Hepatocyte (in vitro differentiated cells): ENCODE measurements at regions not wholly inside any gene's neighbourhood (a gene's known extent, or its start where the extent isn't known, plus 50 kb on each side); places are given as distances from the start of the nearest gene placed in this dataset.

Experiments
- DNase-seq: peaks from one replicate; pipeline ENCODE4 v3.0.0-alpha.2; 2016; ENCODE audit warnings: low spot score
- H2AFZ ChIP-seq: fragments of 200-600 bp; sonication (generic); 2 replicates; pipeline ENCODE4 v1.6.0; 2016; ENCODE audit warnings: antibody characterized with exemption, mild to moderate bottlenecking
- H3K27ac ChIP-seq: fragments of 200-600 bp; sonication (generic); 2 replicates; pipeline ENCODE4 v1.5.1; 2016; ENCODE audit warnings: mild to moderate bottlenecking
- H3K27me3 ChIP-seq: fragments of 200-600 bp; sonication (generic); 2 replicates; pipeline ENCODE4 v1.6.1; 2016
- H3K36me3 ChIP-seq: fragments of 200-600 bp; sonication (generic); replicated peaks from 2 replicates; pipeline ENCODE4 v1.5.1; 2016; ENCODE audit warnings: low read depth; ENCODE audit not compliant: insufficient read depth
- H3K4me1 ChIP-seq: fragments of 200-600 bp; sonication (generic); 2 replicates; pipeline ENCODE4 v1.5.1; 2016; ENCODE audit warnings: mild to moderate bottlenecking, moderate library complexity; ENCODE audit not compliant: insufficient read depth
- H3K4me2 ChIP-seq: fragments of 200-600 bp; sonication (generic); 2 replicates; pipeline ENCODE4 v1.6.0; 2016
- H3K4me3 ChIP-seq: fragments of 200-600 bp; sonication (generic); 2 replicates; pipeline ENCODE4 v1.5.1; 2016; ENCODE audit warnings: mild to moderate bottlenecking
- H3K79me2 ChIP-seq: fragments of 200-600 bp; sonication (generic); 2 replicates; pipeline ENCODE4 v1.6.0; 2017; ENCODE audit warnings: mild to moderate bottlenecking
- H3K9me2 ChIP-seq: fragments of 200-600 bp; sonication (generic); replicated peaks from 2 replicates; pipeline ENCODE4 v1.6.0; 2017; ENCODE audit warnings: mild to moderate bottlenecking; ENCODE audit not compliant: insufficient read depth
- H3K9me3 ChIP-seq: fragments of 200-600 bp; sonication (generic); 2 replicates; pipeline ENCODE4 v1.5.1; 2016; ENCODE audit warnings: low read depth, mild to moderate bottlenecking
- H4K20me1 ChIP-seq: fragments of 200-600 bp; sonication (generic); 2 replicates; pipeline ENCODE4 v1.6.0; 2016; ENCODE audit warnings: mild to moderate bottlenecking; ENCODE audit not compliant: insufficient read depth, poor library complexity, severe bottlenecking
- CTCF ChIP-seq: fragments of 200-600 bp; sonication (generic); IDR thresholded peaks from 2 replicates; pipeline ENCODE4 v1.5.1; 2016; ENCODE audit warnings: antibody characterized with exemption, mild to moderate bottlenecking; ENCODE audit not compliant: poor library complexity
- EZH2 ChIP-seq: fragments of 200-600 bp; sonication (generic); IDR thresholded peaks from 2 replicates; pipeline ENCODE4 v1.6.1; 2016; ENCODE audit warnings: antibody characterized with exemption, mild to moderate bottlenecking, borderline replicate concordance
- EZH2phosphoT487 ChIP-seq: fragments of 200-600 bp; sonication (generic); IDR thresholded peaks from one replicate; pipeline ENCODE4 v1.6.1; 2018; ENCODE audit warnings: antibody characterized with exemption, mild to moderate bottlenecking, low read depth, moderate library complexity; ENCODE audit not compliant: unreplicated experiment, severe bottlenecking
- WGBS: methylation state at CpG from one replicate; pipeline ENCODE4 v1.1.6; 2016; ENCODE audit warnings: low lambda C conversion rate; ENCODE audit errors: missing lambda C conversion rate; 5-methylcytosine and 5-hydroxymethylcytosine counted together

GRCh38 chr3:181793006-181793405, 81.3 kb downstream of the SOX2 start:
- no peak overlapping the region for H3K27ac ChIP-seq
- no peak overlapping the region for H3K4me3 ChIP-seq
- H2AFZ ChIP-seq: no peak overlapping the region
- no peaks in the 10 kb centered on the region for H3K9me2 ChIP-seq
- no peaks in the 10 kb centered on the region for H3K9me3 ChIP-seq
- TF ChIP-seq EZH2phosphoT487 (no peak), EZH2 (no peak)
- H4K20me1 ChIP-seq: no peaks in the 10 kb centered on the region
- H3K36me3 ChIP-seq: no peaks in the 10 kb centered on the region
- H3K4me2 ChIP-seq: no peak overlapping the region
- no peak for DNase-seq
- no peaks in the 10 kb centered on the region for H3K27me3 ChIP-seq
- H3K79me2 ChIP-seq: no peaks in the 10 kb centered on the region
- no peaks in the 10 kb centered on the region for H3K4me1 ChIP-seq
- 73% methylated on average over 7 of the region's 7 CpGs for WGBS

- H3K4me2 ChIP-seq: no peak overlapping the region
- TF ChIP-seq EZH2 (no peak), EZH2phosphoT487 (no peak), CTCF (no peak)
- WGBS: 58% methylated on average over 4 of the region's 4 CpGs
These were observed 82.5 kb downstream of the SOX2 start for GRCh38 chr3:181794011-181794790.

GRCh38 chr3:181796641-181797040, 84.9 kb downstream of the SOX2 start:
- Histone ChIP-seq H3K4me2 (no peak overlapping the region), H4K20me1 (no peaks in the 10 kb centered on the region), H3K4me3 (no peak overlapping the region), H2AFZ (no peak overlapping the region), H3K4me1 (no peaks in the 10 kb centered on the region), H3K36me3 (no peaks in the 10 kb centered on the region), H3K27ac (no peak overlapping the region), H3K27me3 (no peaks in the 10 kb centered on the region), H3K9me3 (no peaks in the 10 kb centered on the region), H3K9me2 (no peaks in the 10 kb centered on the region), H3K79me2 (no peaks in the 10 kb centered on the region)
- TF ChIP-seq CTCF (no peak), EZH2 (no peak)
- 86% methylated on average over 3 of the region's 3 CpGs for WGBS
- no peak for DNase-seq

More at GRCh38 chr3:181794011-181794790, 82.5 kb downstream of the SOX2 start:
- Histone ChIP-seq H3K4me1 (no peaks in the 10 kb centered on the region), H3K36me3 (no peaks in the 10 kb centered on the region), H3K4me3 (no peak overlapping the region), H3K9me2 (no peaks in the 10 kb centered on the region), H2AFZ (no peak overlapping the region), H3K79me2 (no peaks in the 10 kb centered on the region), H4K20me1 (no peaks in the 10 kb centered on the region), H3K27me3 (no peaks in the 10 kb centered on the region), H3K9me3 (no peaks in the 10 kb centered on the region), H3K27ac (no peak overlapping the region)
- no peak for DNase-seq

- TF ChIP-seq CTCF (no peak), EZH2 (no peak), EZH2phosphoT487 (no peak)
- Histone ChIP-seq H2AFZ (no peak overlapping the region), H3K4me1 (no peaks in the 10 kb centered on the region), H3K9me2 (no peaks in the 10 kb centered on the region), H3K4me2 (no peak overlapping the region), H3K4me3 (no peak overlapping the region), H3K27me3 (no peaks in the 10 kb centered on the region), H3K9me3 (no peaks in the 10 kb centered on the region), H3K79me2 (no peaks in the 10 kb centered on the region), H4K20me1 (no peaks in the 10 kb centered on the region), H3K27ac (no peak overlapping the region), H3K36me3 (no peaks in the 10 kb centered on the region)
- 59% methylated on average over 2 of the region's 2 CpGs for WGBS
- DNase-seq: no peak
These were observed 85.7 kb downstream of the SOX2 start for GRCh38 chr3:181797431-181797830.
